Testis (tissue), 2 donors: ENCODE measurements at regions not wholly inside any gene's neighbourhood (a gene's known extent, or its start where the extent isn't known, plus 50 kb on each side); places are given as distances from the start of the nearest gene placed in this dataset.

Experiments
- POLR2A ChIP-seq: fragments of 450-650 bp; IDR thresholded peaks from one replicate; pipeline ENCODE4 v1.6.1; 2017; ENCODE audit warnings: antibody characterized with exemption, mild to moderate bottlenecking, moderate library complexity
- TF ChIP-seq, protein P1 (sequence below), 3 experiments: fragments of 450-650 bp in 2 of 3; fragments of 200-600 bp in 1 of 3; sonication (generic) in 1 of 3; IDR thresholded peaks; one replicate each; pipeline ENCODE4 v1.5.1; 2016 to 2019; ENCODE audit warnings: antibody characterized with exemption in 3 of 3, mild to moderate bottlenecking in 2 of 3, moderate library complexity in 1 of 3

DNA sequence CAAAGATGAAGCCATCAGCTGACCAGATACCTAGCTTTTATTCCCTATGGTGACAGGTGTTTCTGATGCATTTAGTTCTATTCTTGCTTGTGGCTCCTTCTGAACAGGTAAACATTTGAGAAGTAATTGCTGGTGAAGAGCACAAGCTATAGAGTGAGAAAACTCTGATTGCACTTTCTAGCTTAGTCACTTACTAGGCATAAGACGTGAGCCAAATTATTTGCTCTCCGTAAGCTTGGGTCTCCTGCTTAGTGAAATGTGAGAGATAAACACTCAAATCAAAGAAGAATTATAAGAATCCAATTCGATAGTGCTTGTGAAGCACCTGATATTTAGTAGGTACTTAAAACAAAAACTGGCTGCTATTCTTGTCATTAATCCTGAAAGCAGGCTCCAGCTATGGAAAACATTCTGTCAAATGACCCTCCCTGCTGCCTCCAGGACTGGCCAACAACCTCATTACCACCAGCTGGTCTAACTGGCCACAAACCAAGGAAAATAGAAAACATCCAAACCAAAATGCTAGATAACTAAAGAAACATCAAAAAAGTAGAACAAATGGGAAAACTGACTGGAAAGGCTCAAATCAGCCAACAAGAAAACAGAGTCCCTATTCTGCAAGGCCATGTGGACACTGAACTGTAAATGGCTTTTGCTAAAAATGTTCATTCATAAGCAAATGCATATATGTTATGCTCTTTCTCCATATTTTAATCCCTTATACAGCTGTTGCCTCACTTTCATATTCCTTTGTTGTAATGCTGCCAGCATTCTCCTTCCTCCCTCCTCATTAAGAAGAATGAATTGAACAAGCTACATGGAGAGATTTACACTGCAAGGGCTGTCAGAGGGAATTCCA, 616.1 kb downstream of the DTWD2 start:
- TF ChIP-seq, protein P1, sequence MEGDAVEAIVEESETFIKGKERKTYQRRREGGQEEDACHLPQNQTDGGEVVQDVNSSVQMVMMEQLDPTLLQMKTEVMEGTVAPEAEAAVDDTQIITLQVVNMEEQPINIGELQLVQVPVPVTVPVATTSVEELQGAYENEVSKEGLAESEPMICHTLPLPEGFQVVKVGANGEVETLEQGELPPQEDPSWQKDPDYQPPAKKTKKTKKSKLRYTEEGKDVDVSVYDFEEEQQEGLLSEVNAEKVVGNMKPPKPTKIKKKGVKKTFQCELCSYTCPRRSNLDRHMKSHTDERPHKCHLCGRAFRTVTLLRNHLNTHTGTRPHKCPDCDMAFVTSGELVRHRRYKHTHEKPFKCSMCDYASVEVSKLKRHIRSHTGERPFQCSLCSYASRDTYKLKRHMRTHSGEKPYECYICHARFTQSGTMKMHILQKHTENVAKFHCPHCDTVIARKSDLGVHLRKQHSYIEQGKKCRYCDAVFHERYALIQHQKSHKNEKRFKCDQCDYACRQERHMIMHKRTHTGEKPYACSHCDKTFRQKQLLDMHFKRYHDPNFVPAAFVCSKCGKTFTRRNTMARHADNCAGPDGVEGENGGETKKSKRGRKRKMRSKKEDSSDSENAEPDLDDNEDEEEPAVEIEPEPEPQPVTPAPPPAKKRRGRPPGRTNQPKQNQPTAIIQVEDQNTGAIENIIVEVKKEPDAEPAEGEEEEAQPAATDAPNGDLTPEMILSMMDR (IDR thresholded peaks at IDR 0.05): no peak
- no peak for TF ChIP-seq POLR2A
